ENCODE measurements at regions not wholly inside any gene's neighbourhood (a gene's known extent, or its start where the extent isn't known, plus 50 kb on each side); places are given as distances from the start of the nearest gene placed in this dataset.
A peak's percentile ranks its signal among the peaks of the same experiment; 100 is the strongest.

DNA sequence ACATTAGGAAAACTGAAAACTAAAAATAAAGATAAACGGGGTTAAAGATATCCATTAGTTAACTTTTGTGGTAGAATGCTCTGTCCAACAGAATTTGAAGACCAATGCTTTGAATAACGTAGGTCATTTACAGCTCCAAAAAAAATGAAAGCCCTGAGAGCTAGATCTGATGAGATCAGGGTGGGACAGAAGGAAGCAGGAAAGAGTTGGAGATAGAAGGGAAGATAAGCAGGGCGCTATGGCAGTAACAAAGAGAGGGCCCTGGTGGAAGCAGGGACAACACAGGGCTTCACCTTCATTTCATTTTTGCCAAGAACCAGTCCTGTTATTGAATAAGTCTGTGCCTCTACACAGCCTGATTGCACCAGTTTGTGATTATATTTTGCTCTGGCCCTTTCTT is 51.0 kb upstream of the RGS8 start:
- no peak for DNase-seq

DNA sequence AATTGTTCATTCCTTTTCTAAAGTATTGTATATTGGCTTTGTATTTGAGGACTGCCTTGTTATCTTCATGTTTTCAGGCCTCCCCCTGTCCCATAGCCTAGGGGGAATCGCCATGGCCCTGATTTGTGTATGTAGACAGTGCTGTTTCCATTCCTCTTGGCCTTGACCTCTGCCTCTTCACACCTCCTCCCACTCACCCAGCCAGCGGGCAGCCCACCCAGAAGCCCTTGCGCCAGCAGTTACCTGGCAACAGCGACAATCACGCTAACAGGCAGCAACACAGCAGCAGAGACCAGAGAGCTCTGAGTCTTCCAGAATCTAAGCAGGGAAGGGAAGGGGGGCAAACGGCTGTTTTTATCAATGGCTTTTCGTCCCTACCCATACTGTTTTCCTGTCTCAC is 50.0 kb upstream of the NPL start:
- peak; percentile 52 for DNase-seq

Measured in NCI-H69 (cell line).